ENCODE measurements at regions not wholly inside any gene's neighbourhood (a gene's known extent, or its start where the extent isn't known, plus 50 kb on each side); places are given as distances from the start of the nearest gene placed in this dataset.

- no peak for TF ChIP-seq CTCF (IDR thresholded peaks at IDR 0.05)
- TF ChIP-seq POLR2A (IDR thresholded peaks at IDR 0.05), result no peak
Measured at GRCh38 chr4:177097291-177097690, 212.4 kb upstream of the NEIL3 start.
